ENCODE measurements at regions not wholly inside any gene's neighbourhood (a gene's known extent, or its start where the extent isn't known, plus 50 kb on each side); places are given as distances from the start of the nearest gene placed in this dataset.

DNA sequence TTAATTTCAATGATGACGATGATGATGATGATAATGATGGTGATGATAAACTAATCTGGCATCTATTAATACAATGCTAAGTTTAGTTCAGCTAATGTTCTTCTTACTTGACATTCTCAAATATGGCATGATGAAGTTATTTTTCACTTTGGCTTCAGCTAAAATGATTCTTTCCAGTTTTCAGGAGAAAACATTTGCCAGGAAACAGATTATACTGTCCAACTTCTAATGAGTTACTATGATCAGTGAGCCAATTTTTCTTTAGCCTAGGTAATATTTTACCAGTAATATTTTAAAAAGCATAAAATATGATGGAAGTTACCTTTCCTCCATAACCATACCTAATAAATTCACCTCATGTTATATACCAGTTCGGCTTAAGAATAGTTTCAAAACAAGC, 245.7 kb upstream of the CSNK1A1L start:
- TF ChIP-seq CTCF (IDR thresholded peaks at IDR 0.05) (no peak), POLR2AphosphoS5 (IDR thresholded peaks at IDR 0.05) (no peak), POLR2A (IDR thresholded peaks at IDR 0.05) (no peak)
- no peak for DNase-seq (ENCODE audit: low spot score in 2 of 2)
- Histone ChIP-seq H3K4me3 (no peak overlapping the region), H3K27me3 (no peaks in the 10 kb centered on the region), H3K36me3 (no peaks in the 10 kb centered on the region), H3K9me3 (no peaks in the 10 kb centered on the region), H3K27ac (no peak overlapping the region), H3K4me1 (no peaks in the 10 kb centered on the region)
- intact Hi-C loops (cut with DNase I; ENCODE audit: low total_unique reads), result no loop called here

- no peak for TF ChIP-seq POLR2AphosphoS5 (IDR thresholded peaks at IDR 0.05)
- no peak for TF ChIP-seq CTCF (IDR thresholded peaks at IDR 0.05)
- TF ChIP-seq POLR2A (IDR thresholded peaks at IDR 0.05), result no peak
- Histone ChIP-seq H3K27me3 (no peaks in the 10 kb centered on the region), H3K4me1 (no peaks in the 10 kb centered on the region), H3K27ac (no peak overlapping the region), H3K36me3 (no peaks in the 10 kb centered on the region), H3K9me3 (no peaks in the 10 kb centered on the region), H3K4me3 (no peak overlapping the region)
- intact Hi-C loops (cut with DNase I; ENCODE audit: low total_unique reads), result no loop called here
- no peak for DNase-seq (ENCODE audit: low spot score in 2 of 2)
These were observed 244.5 kb upstream of the CSNK1A1L start for GRCh38 chr13:37349916-37350315.

GRCh38 chr13:37348916-37349643, 243.6 kb upstream of the CSNK1A1L start:
- H3K27me3 ChIP-seq, result no peaks in the 10 kb centered on the region
- no peaks in the 10 kb centered on the region for H3K4me1 ChIP-seq
- H3K9me3 ChIP-seq, result no peaks in the 10 kb centered on the region
- no peak overlapping the region for H3K27ac ChIP-seq
- H3K4me3 ChIP-seq, result no peak overlapping the region
- no peaks in the 10 kb centered on the region for H3K36me3 ChIP-seq
- TF ChIP-seq POLR2A (IDR thresholded peaks at IDR 0.05), result no peak
- no peak for TF ChIP-seq POLR2AphosphoS5 (IDR thresholded peaks at IDR 0.05)
- no peak for TF ChIP-seq CTCF (IDR thresholded peaks at IDR 0.05)
- no peak for DNase-seq (ENCODE audit: low spot score in 2 of 2)
- intact Hi-C loops (cut with DNase I; ENCODE audit: low total_unique reads), result no loop called here

DNA sequence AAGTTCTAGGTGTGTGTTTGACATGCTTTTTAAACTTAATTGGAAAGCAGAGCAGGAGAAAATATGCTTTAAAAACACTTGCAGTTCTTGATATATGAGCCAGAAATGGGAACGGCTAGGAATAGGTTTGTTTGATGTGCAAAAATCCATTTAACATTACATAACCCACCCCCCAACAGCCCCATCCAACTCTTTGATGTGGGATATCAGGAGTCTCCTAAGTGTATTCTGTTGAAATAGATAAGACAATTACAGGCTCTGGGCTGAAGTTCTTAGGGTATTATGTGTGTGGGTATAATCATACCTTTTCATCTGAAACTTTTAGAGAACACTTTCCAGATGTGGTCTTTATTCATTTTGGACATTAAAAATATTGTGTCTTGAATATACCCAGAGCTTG, 240.4 kb upstream of the CSNK1A1L start:
- intact Hi-C loops (cut with DNase I; ENCODE audit: low total_unique reads), result no loop called here
- H3K9me3 ChIP-seq, result no peaks in the 10 kb centered on the region
- TF ChIP-seq POLR2AphosphoS5 (IDR thresholded peaks at IDR 0.05) (no peak), POLR2A (IDR thresholded peaks at IDR 0.05) (no peak), CTCF (IDR thresholded peaks at IDR 0.05) (no peak)
- no peak overlapping the region for H3K27ac ChIP-seq
- H3K27me3 ChIP-seq, result no peaks in the 10 kb centered on the region
- DNase-seq (ENCODE audit: low spot score in 2 of 2), result no peak
- H3K4me3 ChIP-seq, result no peak overlapping the region
- no peaks in the 10 kb centered on the region for H3K4me1 ChIP-seq
- no peaks in the 10 kb centered on the region for H3K36me3 ChIP-seq

GRCh38 chr13:37345391-37345790, 239.9 kb upstream of the CSNK1A1L start:
- TF ChIP-seq CTCF (IDR thresholded peaks at IDR 0.05) (no peak), POLR2A (IDR thresholded peaks at IDR 0.05) (no peak), POLR2AphosphoS5 (IDR thresholded peaks at IDR 0.05) (no peak)
- Histone ChIP-seq H3K4me3 (no peak overlapping the region), H3K36me3 (no peaks in the 10 kb centered on the region), H3K27ac (no peak overlapping the region), H3K9me3 (no peaks in the 10 kb centered on the region), H3K4me1 (no peaks in the 10 kb centered on the region), H3K27me3 (no peaks in the 10 kb centered on the region)
- intact Hi-C loops (cut with DNase I; ENCODE audit: low total_unique reads), result no loop called here
- DNase-seq (ENCODE audit: low spot score in 2 of 2), result no peak
